K562 (cell line): ENCODE measurements at regions not wholly inside any gene's neighbourhood (a gene's known extent, or its start where the extent isn't known, plus 50 kb on each side); places are given as distances from the start of the nearest gene placed in this dataset.

Experiments used
- ATAC-seq: fragments of 200-7000 bp; cut with Tn5 transposase; 3 replicates; pipeline ENCODE4 v1.9.1; 2020; ENCODE audit warnings: moderate library complexity
- BruUV-seq: library from RNA; stranded (reverse); fragments of 400-500 nt; replicated peaks from 2 replicates; lab custom pipeline; 2021; lab: Mats Ljungman, UMichigan
- CTCF ChIA-PET: fragments of 300-600 bp; formaldehyde crosslinking; extraction: SDS; loops from one replicate; lab custom pipeline; 2021; ENCODE audit warnings: low intra/inter-chr PET ratio; lab: Yijun Ruan, JAX
- POLR2A ChIA-PET: fragments of 300-600, 350-650 bp; sonication (Branson Sonifier 250); formaldehyde crosslinking; extraction: SDS; loops from one replicate; lab custom pipeline; 2021; ENCODE audit warnings: antibody characterized with exemption, inconsistent platforms; lab: Yijun Ruan, JAX
- DNase-seq, 4 experiments: peaks; one replicate each; pipeline versions ENCODE4 v3.0.0 to v3.0.0-alpha.2; 2011 to 2018; ENCODE audit warnings: low spot score in 3 of 4, mixed read lengths in 3 of 4; ENCODE audit errors: extremely low read depth in 1 of 4
- FAIRE-seq: peaks from 2 replicates; lab custom pipeline; 2011; peaks lifted over from hg19 to GRCh38; lab: Jason Lieb, UNC
- H2AFZ ChIP-seq: 2 replicates; pipeline ENCODE4 v1.6.0; 2011; ENCODE audit warnings: low read depth, low read length, control low read depth, inconsistent platforms
- H3K27ac ChIP-seq: fragments of 200-600 bp; 3 replicates; pipeline ENCODE4 v1.8.0; 2011; ENCODE audit warnings: low read depth, mild to moderate bottlenecking, control low read depth, inconsistent platforms, low read length, moderate library complexity, mixed read lengths; ENCODE audit errors: extremely low read depth
- H3K27me3 ChIP-seq, 2 experiments: fragments of 300-600 bp in 1 of 2; 2 replicates in 1 of 2; 3 replicates in 1 of 2; pipeline versions ENCODE4 v1.6.0 to v1.8.0; 2011; ENCODE audit warnings: inconsistent platforms in 2 of 2, low read length in 2 of 2, mild to moderate bottlenecking in 1 of 2, mixed read lengths in 1 of 2, moderate library complexity in 1 of 2; ENCODE audit not compliant: control insufficient read depth in 2 of 2, insufficient read depth in 2 of 2
- H3K36me3 ChIP-seq: fragments of 300-600 bp; 3 replicates; pipeline ENCODE4 v1.8.0; 2011; ENCODE audit warnings: mild to moderate bottlenecking, low read length, inconsistent platforms; ENCODE audit not compliant: control insufficient read depth, insufficient read depth
- H3K4me1 ChIP-seq, 2 experiments: fragments of 200-600 bp in 1 of 2; replicated peaks in 1 of 2; 2 replicates in 1 of 2; 3 replicates in 1 of 2; pipeline versions ENCODE4 v1.5.1 to v1.8.0; 2011; ENCODE audit warnings: inconsistent platforms in 2 of 2, low read length in 2 of 2, mild to moderate bottlenecking in 1 of 2, mixed read lengths in 1 of 2, moderate library complexity in 1 of 2; ENCODE audit not compliant: control insufficient read depth in 2 of 2, insufficient read depth in 2 of 2
- H3K4me2 ChIP-seq: 2 replicates; pipeline ENCODE4 v1.6.1; 2011; ENCODE audit warnings: low read length, control low read depth, inconsistent platforms, mixed read lengths; ENCODE audit not compliant: insufficient read depth
- H3K4me3 ChIP-seq: fragments of 200-600 bp; sonication (generic), shearing (Covaris generic); 2 replicates; pipeline ENCODE4 v1.5.1; 2016; ENCODE audit warnings: control low read depth, inconsistent platforms
- H3K79me2 ChIP-seq: fragments of 200-600 bp; 3 replicates; pipeline ENCODE4 v1.8.0; 2011; ENCODE audit warnings: low read length, inconsistent platforms; ENCODE audit not compliant: control insufficient read depth, insufficient read depth
- H3K9ac ChIP-seq, 2 experiments: 2 replicates each; pipeline versions ENCODE4 v1.6.0 to v1.6.1; 2011; ENCODE audit warnings: low read depth in 2 of 2, low read length in 2 of 2, control low read depth in 1 of 2, inconsistent platforms in 1 of 2, mild to moderate bottlenecking in 1 of 2, mixed read lengths in 1 of 2; ENCODE audit not compliant: insufficient read depth in 1 of 2
- H3K9me1 ChIP-seq: one replicate; pipeline ENCODE4 v1.6.0; 2011; ENCODE audit warnings: inconsistent platforms, mild to moderate bottlenecking, low read length, moderate library complexity; ENCODE audit not compliant: control insufficient read depth, insufficient read depth
- H3K9me3 ChIP-seq: replicated peaks from 2 replicates; pipeline ENCODE4 v1.5.1; 2011; ENCODE audit warnings: low read depth, low read length, inconsistent platforms; ENCODE audit not compliant: control insufficient read depth, insufficient read depth
- H4K20me1 ChIP-seq: replicated peaks from 2 replicates; pipeline ENCODE4 v1.6.1; 2011; ENCODE audit warnings: low read length, inconsistent platforms, mixed read lengths; ENCODE audit not compliant: control insufficient read depth, insufficient read depth
- ATF1 ChIP-seq, 2 experiments: fragments of 450-650 bp in 1 of 2; IDR thresholded peaks; 2 replicates each; pipeline ENCODE4 v1.6.1; 2016; ENCODE audit warnings: missing compliant biosample characterization in 1 of 2, missing genetic modification characterization in 1 of 2
- CREM ChIP-seq: IDR thresholded peaks from 2 replicates; pipeline ENCODE4 v1.6.1; 2014; ENCODE audit warnings: antibody characterized with exemption, low read depth
- HCFC1 ChIP-seq: IDR thresholded peaks from 2 replicates; pipeline ENCODE4 v1.6.1; 2012; ENCODE audit warnings: low read depth, low read length, improper control_type of control experiment
- MTA2 ChIP-seq: fragments of 450-650 bp; IDR thresholded peaks from 2 replicates; pipeline ENCODE4 v1.6.1; 2016; ENCODE audit warnings: low read depth
- MTA3 ChIP-seq: fragments of 450-650 bp; formaldehyde crosslinking; IDR thresholded peaks from 2 replicates; pipeline ENCODE4 v1.6.1; 2017; ENCODE audit warnings: mild to moderate bottlenecking, borderline replicate concordance
- NFATC3 ChIP-seq: fragments of 450-650 bp; IDR thresholded peaks from 2 replicates; pipeline ENCODE4 v1.6.1; 2017; ENCODE audit warnings: mild to moderate bottlenecking
- POLR2A ChIP-seq: fragments of 450-650 bp; conservative IDR thresholded peaks from 2 replicates; pipeline ENCODE4 v1.6.1; 2016
- RAD21 ChIP-seq, 2 experiments: fragments of 250-450 bp in 1 of 2; fragments of 450-650 bp in 1 of 2; sonication (Bioruptor Pico) in 1 of 2; formaldehyde crosslinking in 1 of 2; IDR thresholded peaks in 1 of 2; conservative IDR thresholded peaks in 1 of 2; 2 replicates each; pipeline versions ENCODE4 v1.4.0 to v1.8.0; 2020 to 2022; ENCODE audit warnings: mild to moderate bottlenecking in 2 of 2, moderate library complexity in 1 of 2
- SMC3 ChIP-seq: conservative IDR thresholded peaks from 2 replicates; pipeline ENCODE4 v1.6.1; 2011; ENCODE audit warnings: low read depth, low read length, improper control_type of control experiment; ENCODE audit not compliant: insufficient read depth
- TGIF2 ChIP-seq: sonication (generic); formaldehyde crosslinking; IDR thresholded peaks from 2 replicates; pipeline ENCODE4 v1.8.1; 2022; ENCODE audit warnings: mild to moderate bottlenecking, missing genetic modification reagents, moderate library complexity
- WGBS: fragments of 100-300 bp; shearing (Covaris generic); methylation state at CpG from one replicate; pipeline ENCODE4 v1.1.6; 2016; ENCODE audit warnings: low coverage, mixed read lengths; ENCODE audit not compliant: insufficient coverage; ENCODE audit errors: missing lambda C conversion rate; 5-methylcytosine and 5-hydroxymethylcytosine counted together
- in situ Hi-C: fragments of 300-500 bp; cut with MboI; formaldehyde crosslinking; loops from 4 replicates; pipeline ENCODE4 v1.15.0; 2018; ENCODE audit warnings: inconsistent platforms, mixed read lengths
- intact Hi-C: fragments of 100-400 bp; cut with micrococcal nuclease; formaldehyde crosslinking; loops from 2 replicates; pipeline ENCODE4 v1.14.2; 2022
- TF ChIP-seq, protein P1 (sequence below), 3 experiments: IDR thresholded peaks in 2 of 3; conservative IDR thresholded peaks in 1 of 3; 2 replicates each; pipeline ENCODE4 v1.5.1; 2011 to 2012; ENCODE audit warnings: low read length in 3 of 3, mild to moderate bottlenecking in 3 of 3, control low read depth in 2 of 3, improper control_type of control experiment in 1 of 3, inconsistent platforms in 1 of 3, low read depth in 1 of 3, mixed read lengths in 1 of 3, moderate library complexity in 1 of 3; ENCODE audit not compliant: insufficient read depth in 2 of 3

DNA sequence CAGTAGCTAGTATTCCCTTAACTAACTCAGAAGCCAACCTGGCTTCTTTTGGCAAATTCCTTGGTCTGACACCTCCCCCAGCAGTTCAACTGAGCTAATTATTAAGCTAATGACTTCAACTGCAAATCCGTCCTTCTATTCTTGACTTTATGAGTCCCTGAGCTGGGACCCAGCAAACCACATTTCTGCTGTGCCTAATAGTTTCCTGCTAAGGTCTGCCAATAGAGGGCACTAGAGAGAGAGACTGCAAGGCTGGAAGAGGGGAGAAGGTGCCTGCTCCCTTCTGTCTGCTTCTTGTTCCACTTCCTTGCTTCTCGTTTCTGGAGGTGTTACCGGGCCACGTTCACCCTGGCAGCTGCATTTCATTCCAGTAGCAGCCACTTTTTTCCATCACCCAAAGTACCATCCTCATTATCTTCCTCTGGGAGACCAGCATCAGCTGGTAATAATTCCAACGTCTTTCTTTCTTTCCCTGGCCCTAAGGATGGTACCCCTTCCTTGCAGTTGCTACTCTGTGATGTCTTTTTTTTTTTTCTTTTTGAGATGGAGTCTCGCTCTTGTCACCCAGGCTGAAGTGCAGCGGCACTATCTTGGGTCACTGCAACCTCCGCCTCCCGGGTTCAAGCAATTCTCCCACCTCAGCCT, 352.0 kb downstream of the TNS1 start:
- peak; percentile 85 for ATAC-seq

More for the DNA sequence above, 352.0 kb downstream of the TNS1 start:
- H2AFZ ChIP-seq = no peak overlapping the region
- no peak for TF ChIP-seq POLR2A
- no peak for TF ChIP-seq MTA2
- no peak for TF ChIP-seq CREM
- TF ChIP-seq NFATC3 = no peak
- TF ChIP-seq ATF1 (CRISPR knock-in tag; IDR thresholded peaks at IDR 0.05) = no peak
- TF ChIP-seq ATF1 (tag; IDR thresholded peaks at IDR 0.05) = no peak
- no peak for TF ChIP-seq HCFC1
- TF ChIP-seq RAD21 (CRISPR knock-in tag; conservative IDR thresholded peaks at IDR 0.05 in 1 of 2, IDR thresholded peaks at IDR 0.05 in 1 of 2) = peak; percentile 27 to 38; a peak in 3 of 4 replicates
- TF ChIP-seq SMC3 = peak; percentile 26; the same call in 1 of the 2 replicates
- no peak for TF ChIP-seq TGIF2
- no peak for TF ChIP-seq MTA3
- TF ChIP-seq, protein P1, sequence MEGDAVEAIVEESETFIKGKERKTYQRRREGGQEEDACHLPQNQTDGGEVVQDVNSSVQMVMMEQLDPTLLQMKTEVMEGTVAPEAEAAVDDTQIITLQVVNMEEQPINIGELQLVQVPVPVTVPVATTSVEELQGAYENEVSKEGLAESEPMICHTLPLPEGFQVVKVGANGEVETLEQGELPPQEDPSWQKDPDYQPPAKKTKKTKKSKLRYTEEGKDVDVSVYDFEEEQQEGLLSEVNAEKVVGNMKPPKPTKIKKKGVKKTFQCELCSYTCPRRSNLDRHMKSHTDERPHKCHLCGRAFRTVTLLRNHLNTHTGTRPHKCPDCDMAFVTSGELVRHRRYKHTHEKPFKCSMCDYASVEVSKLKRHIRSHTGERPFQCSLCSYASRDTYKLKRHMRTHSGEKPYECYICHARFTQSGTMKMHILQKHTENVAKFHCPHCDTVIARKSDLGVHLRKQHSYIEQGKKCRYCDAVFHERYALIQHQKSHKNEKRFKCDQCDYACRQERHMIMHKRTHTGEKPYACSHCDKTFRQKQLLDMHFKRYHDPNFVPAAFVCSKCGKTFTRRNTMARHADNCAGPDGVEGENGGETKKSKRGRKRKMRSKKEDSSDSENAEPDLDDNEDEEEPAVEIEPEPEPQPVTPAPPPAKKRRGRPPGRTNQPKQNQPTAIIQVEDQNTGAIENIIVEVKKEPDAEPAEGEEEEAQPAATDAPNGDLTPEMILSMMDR (IDR thresholded peaks at IDR 0.05 in 2 of 3, conservative IDR thresholded peaks at IDR 0.05 in 1 of 3; ENCODE audit: insufficient read depth in 2 of 3, low read depth in 1 of 3, low read length in 3 of 3) = peak; percentile 52 to 63 (median 60); a peak in 5 of 6 replicates
- CTCF ChIA-PET = no interaction called here
- DNase-seq (peak; percentile 28 to 52 (median 38)), FAIRE-seq (peak; percentile 55)
- no TSS peak for BruUV-seq
- no peaks in the 10 kb centered on the region for H3K36me3 ChIP-seq
- H4K20me1 ChIP-seq = no peaks in the 10 kb centered on the region
- POLR2A ChIA-PET = interaction anchor here (0.6 to 1.2 kb wide), 2 partner anchors 9 to 35 kb away, joined by 3 read pairs; no protein-coding TSS in a partner anchor
- no peaks in the 10 kb centered on the region for H3K9me1 ChIP-seq
- no peak overlapping the region for H3K4me3 ChIP-seq
- no peak overlapping the region for H3K9ac ChIP-seq
- no peaks in the 10 kb centered on the region for H3K9me3 ChIP-seq
- H3K27ac ChIP-seq = no peak overlapping the region
- H3K27me3 ChIP-seq = peaks cover 0 to 4% of the 10 kb centered on the region in 2 experiments; a peak in 3 of 5 replicates
- no peaks in the 10 kb centered on the region for H3K4me1 ChIP-seq
- intact Hi-C loops (loop anchor here (5.0 to 10.0 kb wide), 2 partner anchors 61 to 104 kb away; no protein-coding TSS in a partner anchor), in situ Hi-C loops (no loop called here)
- 3% methylated on average over 4 of the region's 9 CpGs for WGBS
- no peak overlapping the region for H3K4me2 ChIP-seq
- H3K79me2 ChIP-seq = no peaks in the 10 kb centered on the region
